Hepatocyte (in vitro differentiated cells): ENCODE measurements at regions not wholly inside any gene's neighbourhood (a gene's known extent, or its start where the extent isn't known, plus 50 kb on each side); places are given as distances from the start of the nearest gene placed in this dataset.

ENCODE experiments used
- CTCF ChIP-seq: fragments of 200-600 bp; sonication (generic); IDR thresholded peaks from 2 replicates; pipeline ENCODE4 v1.5.1; 2016; ENCODE audit warnings: antibody characterized with exemption, mild to moderate bottlenecking; ENCODE audit not compliant: poor library complexity
- EZH2 ChIP-seq: fragments of 200-600 bp; sonication (generic); IDR thresholded peaks from 2 replicates; pipeline ENCODE4 v1.6.1; 2016; ENCODE audit warnings: antibody characterized with exemption, mild to moderate bottlenecking, borderline replicate concordance

GRCh38 chr5:20536341-20536740 is 548.3 kb upstream of the CDH18 start:
- TF ChIP-seq CTCF (no peak), EZH2 (no peak)
